HG02840 (cell line): ENCODE measurements at regions not wholly inside any gene's neighbourhood (a gene's known extent, or its start where the extent isn't known, plus 50 kb on each side); places are given as distances from the start of the nearest gene placed in this dataset.

Experiments used
- ATAC-seq: cut with Tn5 transposase; IDR thresholded peaks from one replicate; pipeline ENCODE4 v1.9.1; 2021; ENCODE audit warnings: mild to moderate bottlenecking, moderate library complexity, moderate number of reproducible peaks; ENCODE audit not compliant: unreplicated experiment, low FRiP score

GRCh38 chr2:38509947-38510326 lies 92.8 kb downstream of the HNRNPLL start:
- ATAC-seq, result no peak

GRCh38 chr2:38509314-38509946 lies 93.3 kb downstream of the HNRNPLL start:
- ATAC-seq, result no peak

- ATAC-seq, result no peak
These were observed 94.3 kb downstream of the HNRNPLL start for GRCh38 chr2:38508311-38509039.

GRCh38 chr2:38507712-38508111 lies 95.0 kb downstream of the HNRNPLL start:
- no peak for ATAC-seq

- ATAC-seq, result no peak
These were observed 96.9 kb downstream of the HNRNPLL start for GRCh38 chr2:38505779-38506178.

- no peak for ATAC-seq
These were observed 98.6 kb downstream of the HNRNPLL start for GRCh38 chr2:38504169-38504568.

GRCh38 chr2:38502107-38502506 lies 100.6 kb downstream of the HNRNPLL start:
- no peak for ATAC-seq

- no peak for ATAC-seq
These were observed 102.5 kb downstream of the HNRNPLL start for GRCh38 chr2:38500283-38500634.

- no peak for ATAC-seq
These were observed 103.0 kb downstream of the HNRNPLL start for GRCh38 chr2:38499548-38500282.

- no peak for ATAC-seq
These were observed 104.7 kb downstream of the HNRNPLL start for GRCh38 chr2:38498045-38498481.

- no peak for ATAC-seq
These were observed 105.1 kb downstream of the HNRNPLL start for GRCh38 chr2:38497670-38498037.

GRCh38 chr2:38496927-38497669 lies 105.6 kb downstream of the HNRNPLL start:
- no peak for ATAC-seq

- no peak for ATAC-seq
These were observed 106.8 kb downstream of the HNRNPLL start for GRCh38 chr2:38495880-38496279.

GRCh38 chr2:38494394-38494793 lies 108.3 kb downstream of the HNRNPLL start:
- ATAC-seq, result no peak

- ATAC-seq, result no peak
These were observed 110.6 kb downstream of the HNRNPLL start for GRCh38 chr2:38492042-38492615.

GRCh38 chr2:38491436-38491835 lies 111.3 kb downstream of the HNRNPLL start:
- no peak for ATAC-seq

GRCh38 chr2:38489846-38490245 lies 112.8 kb upstream of the ATL2 start:
- no peak for ATAC-seq

GRCh38 chr2:38487852-38488251 lies 110.8 kb upstream of the ATL2 start:
- no peak for ATAC-seq

- no peak for ATAC-seq
These were observed 109.3 kb upstream of the ATL2 start for GRCh38 chr2:38486213-38487026.

- ATAC-seq, result peak; percentile 71
These were observed 108.7 kb upstream of the ATL2 start for GRCh38 chr2:38485734-38486133.
